SKM-1 (cell line): ENCODE measurements at regions not wholly inside any gene's neighbourhood (a gene's known extent, or its start where the extent isn't known, plus 50 kb on each side); places are given as distances from the start of the nearest gene placed in this dataset.
A peak's percentile ranks its signal among the peaks of the same experiment; 100 is the strongest.
"Not testable (repeated sequence)": the region's sequence is repeated elsewhere in the genome, so short reads cannot be mapped to it uniquely, and the experiment has no call there.

ENCODE experiments used
- DNase-seq: peaks from one replicate; lab custom pipeline; 2025; ENCODE audit not compliant: unreplicated experiment; lab: John Stamatoyannopoulos, UW

DNA sequence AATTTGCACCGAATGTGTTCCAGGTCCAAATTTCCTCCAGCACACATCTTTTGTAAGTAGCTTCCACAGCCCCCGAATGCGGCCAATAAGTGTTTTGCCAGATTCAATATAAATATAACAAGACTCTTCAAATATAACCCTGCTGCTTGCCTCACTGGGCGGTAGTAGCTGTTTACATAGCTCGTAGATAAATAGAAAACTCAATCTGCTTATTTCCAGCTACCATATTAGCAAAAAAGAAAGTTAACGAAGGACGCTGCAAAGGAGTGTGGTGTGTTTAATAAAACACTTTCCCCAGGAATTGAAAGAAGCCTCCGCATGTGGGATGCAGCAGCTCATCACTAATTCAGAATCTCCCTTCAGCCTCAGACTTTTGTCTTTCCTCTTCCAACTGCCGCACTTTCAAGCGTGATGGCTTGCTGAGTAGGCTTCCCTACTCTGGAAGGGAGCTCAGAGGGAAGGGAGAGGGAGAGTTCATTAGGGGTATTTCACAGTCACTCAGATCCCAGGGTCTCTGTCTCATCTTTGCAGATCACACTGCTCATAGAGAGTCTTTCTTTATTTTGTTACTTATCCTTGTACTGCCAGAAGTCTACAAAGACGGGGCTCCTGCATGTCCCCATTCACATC is 367.0 kb downstream of the RND3 start:
- no peak for DNase-seq

DNA sequence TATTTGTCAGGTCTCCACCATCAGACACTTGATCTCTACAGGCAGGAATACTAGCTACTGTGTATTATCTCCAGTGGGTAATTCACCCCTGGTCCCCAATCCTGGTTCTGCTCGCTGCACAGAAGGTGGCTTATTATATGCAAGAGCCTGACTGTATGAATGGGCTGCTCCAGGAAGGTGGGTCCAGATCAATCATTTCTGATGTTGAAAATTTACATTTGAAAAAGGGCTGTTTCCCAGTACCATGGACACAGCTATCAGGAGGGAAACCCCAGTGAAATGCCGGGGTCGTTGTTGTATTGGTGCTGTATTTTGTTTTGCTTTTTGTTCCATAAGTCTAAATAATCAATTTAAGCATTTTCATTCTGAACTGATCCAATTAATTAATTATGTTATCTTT is 367.6 kb downstream of the RND3 start:
- DNase-seq, result no peak

- not testable (repeated sequence) for DNase-seq
Observed at GRCh38 chr2:150114089-150114488, 373.4 kb downstream of the RND3 start.

GRCh38 chr2:150110548-150110947 is 376.9 kb downstream of the RND3 start:
- DNase-seq, result no peak

GRCh38 chr2:150109912-150110311 is 377.6 kb downstream of the RND3 start:
- DNase-seq, result peak; percentile 64

- DNase-seq, result peak; percentile 68
Observed at GRCh38 chr2:150109028-150109427, 378.4 kb downstream of the RND3 start.

- no peak for DNase-seq
Observed at GRCh38 chr2:150107816-150108215, 379.7 kb downstream of the RND3 start.

GRCh38 chr2:150107170-150107569 is 380.3 kb downstream of the RND3 start:
- DNase-seq, result no peak

GRCh38 chr2:150101947-150102346 is 385.5 kb downstream of the RND3 start:
- DNase-seq, result no peak

GRCh38 chr2:150100834-150101233 is 386.6 kb downstream of the RND3 start:
- no peak for DNase-seq

GRCh38 chr2:150100336-150100735 is 387.1 kb downstream of the RND3 start:
- no peak for DNase-seq

DNA sequence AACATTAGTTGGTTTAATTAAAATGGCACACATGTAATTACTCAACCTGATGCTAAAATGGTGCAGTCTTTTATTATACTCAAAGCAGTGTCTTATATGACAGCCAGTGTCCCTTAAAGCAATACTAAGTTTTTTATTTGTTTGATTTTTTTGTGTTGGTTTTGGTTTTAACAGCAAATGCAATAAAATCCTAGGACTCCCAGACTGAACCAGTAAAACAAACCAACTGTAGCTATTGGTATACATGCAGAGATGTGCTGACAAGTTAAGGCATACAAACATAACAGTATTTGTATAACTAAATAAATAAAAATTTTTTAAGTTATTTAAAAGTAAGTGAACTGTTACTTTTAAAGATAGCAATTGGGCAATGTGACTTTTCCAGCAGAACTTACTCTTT is 387.7 kb downstream of the RND3 start:
- no peak for DNase-seq

DNA sequence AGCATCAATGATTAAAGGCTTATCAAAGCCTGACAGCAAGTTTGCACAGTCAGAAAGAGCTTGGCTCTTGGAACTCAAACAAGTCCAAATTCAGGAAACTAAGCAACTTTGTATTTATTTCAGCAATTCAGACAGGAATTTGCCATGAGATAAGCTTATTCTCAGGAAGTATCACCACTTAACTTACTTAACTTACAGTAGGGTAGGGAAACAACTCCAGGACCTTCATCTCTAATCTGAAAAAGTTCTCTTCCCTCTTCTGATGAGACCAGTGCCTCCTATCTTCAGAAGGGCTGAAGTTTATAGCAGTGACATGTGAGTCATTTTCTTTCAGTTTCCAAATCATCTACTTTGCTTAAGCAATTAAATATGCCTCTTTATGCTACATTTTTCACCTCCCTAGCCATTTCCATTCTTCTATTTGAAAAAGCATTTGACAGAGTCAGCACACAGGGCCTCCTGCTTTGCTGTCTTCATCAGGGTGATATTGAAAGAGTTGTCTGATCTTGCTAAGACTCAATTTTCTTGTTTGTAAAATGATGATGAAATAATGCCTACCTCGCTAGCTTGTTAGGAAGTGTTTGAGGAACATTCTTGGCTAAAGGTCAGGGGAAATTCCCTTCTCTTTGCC is 389.5 kb downstream of the RND3 start:
- DNase-seq, result peak; percentile 2

GRCh38 chr2:150097402-150097801 is 390.1 kb downstream of the RND3 start:
- DNase-seq, result no peak

GRCh38 chr2:150095361-150096095 is 391.9 kb downstream of the RND3 start:
- DNase-seq, result no peak

DNA sequence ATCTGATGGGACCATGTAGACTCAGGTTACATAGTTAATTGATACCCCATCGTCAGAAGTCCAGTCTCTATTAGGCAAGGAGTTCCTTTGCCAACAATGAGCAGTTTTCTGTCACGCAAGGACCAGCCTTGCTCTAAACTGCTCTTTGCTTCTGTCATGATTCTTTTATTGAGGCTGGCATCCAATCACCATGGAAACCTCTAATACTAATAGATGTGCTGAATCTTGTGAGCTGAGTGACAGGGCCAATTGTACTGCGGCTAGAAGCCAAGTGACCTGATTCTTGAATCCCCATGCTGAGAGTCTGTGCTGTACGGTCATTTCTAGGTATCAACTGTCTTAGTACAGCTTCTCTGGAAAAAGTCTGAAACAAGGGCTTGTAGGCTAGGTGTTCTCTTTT is 395.6 kb downstream of the RND3 start:
- no peak for DNase-seq

DNA sequence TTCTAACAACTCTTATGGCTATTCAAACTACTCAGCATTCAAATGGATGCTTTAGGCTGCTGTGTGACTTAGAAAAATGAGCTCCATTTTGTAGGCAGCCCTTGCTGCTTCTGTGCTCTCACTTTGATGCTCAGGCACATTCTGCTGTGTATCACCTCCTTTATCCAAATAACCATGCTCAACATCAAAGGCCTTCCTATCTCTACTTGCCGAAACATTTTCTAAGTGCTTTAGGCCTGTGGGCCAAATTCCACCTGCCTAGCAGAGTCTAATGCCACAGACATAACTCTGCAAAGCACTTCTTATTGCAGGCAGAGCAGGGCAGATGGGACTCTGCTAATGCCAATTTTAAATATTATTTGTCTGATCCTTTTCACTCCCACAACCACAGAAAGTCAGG is 397.4 kb downstream of the RND3 start:
- DNase-seq, result no peak

GRCh38 chr2:150088538-150088937 is 398.9 kb downstream of the RND3 start:
- DNase-seq, result no peak

- DNase-seq, result no peak
Observed at GRCh38 chr2:150085478-150085877, 402.0 kb downstream of the RND3 start.

- no peak for DNase-seq
Observed at GRCh38 chr2:150081775-150082481, 405.5 kb downstream of the RND3 start.

- no peak for DNase-seq
Observed at GRCh38 chr2:150076281-150076680, 411.2 kb downstream of the RND3 start.

DNA sequence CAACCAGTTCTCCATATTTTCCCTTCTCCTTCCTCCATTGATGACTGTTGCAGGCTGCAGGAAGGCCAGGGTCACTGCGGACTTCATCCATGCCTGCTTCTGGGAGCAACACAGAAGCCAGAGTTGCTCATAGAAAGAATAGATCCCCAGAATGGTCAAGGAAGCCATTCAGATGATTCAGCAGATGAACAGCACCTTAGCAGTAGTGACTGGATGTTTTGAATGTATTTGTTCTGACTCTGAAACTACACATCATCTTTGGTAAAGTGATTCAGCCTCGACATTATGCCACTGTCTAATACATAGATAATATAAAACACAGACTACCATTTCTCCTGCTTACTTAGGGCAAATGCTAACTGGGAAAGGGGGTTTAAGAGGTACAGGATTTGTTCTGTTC is 411.6 kb downstream of the RND3 start:
- no peak for DNase-seq
